IMR-90 (cell line): ENCODE measurements at regions not wholly inside any gene's neighbourhood (a gene's known extent, or its start where the extent isn't known, plus 50 kb on each side); places are given as distances from the start of the nearest gene placed in this dataset.

Experiments used
- ATAC-seq: fragments of 200-7000 bp; cut with Tn5 transposase; 2 replicates; pipeline ENCODE4 v1.9.1; 2020; ENCODE audit warnings: low read depth, mild to moderate bottlenecking, moderate library complexity
- BruUV-seq: library from RNA; stranded (reverse); fragments of 400-500 nt; replicated peaks from 2 replicates; lab custom pipeline; 2021; lab: Mats Ljungman, UMichigan
- CTCF ChIA-PET: fragments of 300-600 bp; formaldehyde crosslinking; extraction: SDS; loops from one replicate; lab custom pipeline; 2021; ENCODE audit warnings: antibody characterized with exemption; lab: Yijun Ruan, JAX
- POLR2A ChIA-PET: fragments of 300-600 bp; sonication (Branson Sonifier 250); formaldehyde crosslinking; loops from one replicate; lab custom pipeline; 2022; ENCODE audit warnings: antibody characterized with exemption; ENCODE audit not compliant: unreplicated experiment; lab: Charles Lee
- DNase-seq: peaks from one replicate; pipeline ENCODE4 v3.0.0; 2013
- H2AFZ ChIP-seq: replicated peaks from 2 replicates; pipeline ENCODE3; 2013; ENCODE audit warnings: low read length, mild to moderate bottlenecking; ENCODE audit not compliant: poor library complexity
- H2AK5ac ChIP-seq: 2 replicates; pipeline ENCODE4 v1.6.1; 2013; ENCODE audit warnings: low read depth, low read length, inconsistent platforms
- H2AK9ac ChIP-seq: replicated peaks from 2 replicates; pipeline ENCODE3; 2013; ENCODE audit warnings: mild to moderate bottlenecking, low read depth, low read length, moderate library complexity; ENCODE audit not compliant: poor library complexity
- H2BK120ac ChIP-seq: 2 replicates; pipeline ENCODE4 v1.6.1; 2013; ENCODE audit warnings: low read depth, low read length, inconsistent platforms
- H2BK15ac ChIP-seq: 3 replicates; pipeline ENCODE4 v1.6.1; 2013; ENCODE audit warnings: low read depth, low read length, inconsistent platforms
- H2BK20ac ChIP-seq: 2 replicates; pipeline ENCODE4 v1.6.1; 2013; ENCODE audit warnings: low read depth, mild to moderate bottlenecking, inconsistent platforms, low read length, moderate library complexity
- H2BK5ac ChIP-seq: 2 replicates; pipeline ENCODE4 v1.6.1; 2013; ENCODE audit warnings: mild to moderate bottlenecking, low read depth, low read length, inconsistent platforms; ENCODE audit not compliant: poor library complexity, severe bottlenecking
- H3K14ac ChIP-seq: replicated peaks from 2 replicates; pipeline ENCODE4 v1.6.1; 2013; ENCODE audit warnings: low read depth, low read length, inconsistent platforms
- H3K18ac ChIP-seq: 2 replicates; pipeline ENCODE4 v1.6.1; 2013; ENCODE audit warnings: low read depth, low read length, control low read depth
- H3K23ac ChIP-seq: 2 replicates; pipeline ENCODE4 v1.6.1; 2013; ENCODE audit warnings: low read depth, low read length, inconsistent platforms
- H3K27ac ChIP-seq: 2 replicates; pipeline ENCODE4 v1.5.1; 2013; ENCODE audit warnings: mild to moderate bottlenecking, control low read depth, low read length; ENCODE audit not compliant: insufficient read depth
- H3K27me3 ChIP-seq: 2 replicates; pipeline ENCODE4 v1.6.1; 2013; ENCODE audit warnings: low read length; ENCODE audit not compliant: control insufficient read depth, insufficient read depth
- H3K36me3 ChIP-seq: 2 replicates; pipeline ENCODE4 v1.6.1; 2013; ENCODE audit warnings: low read length, mixed read lengths; ENCODE audit not compliant: control insufficient read depth, insufficient read depth
- H3K4ac ChIP-seq: 2 replicates; pipeline ENCODE4 v1.6.1; 2013; ENCODE audit warnings: low read depth, low read length, inconsistent platforms
- H3K4me1 ChIP-seq: 2 replicates; pipeline ENCODE4 v1.6.1; 2013; ENCODE audit warnings: low read length, mixed read lengths; ENCODE audit not compliant: control insufficient read depth, insufficient read depth
- H3K4me2 ChIP-seq: 2 replicates; pipeline ENCODE4 v1.6.1; 2013; ENCODE audit warnings: low read depth, mild to moderate bottlenecking, control low read depth, low read length, moderate library complexity
- H3K4me3 ChIP-seq: 2 replicates; pipeline ENCODE4 v1.5.1; 2013; ENCODE audit warnings: low read depth, mild to moderate bottlenecking, control low read depth, low read length, moderate library complexity; ENCODE audit not compliant: insufficient read depth
- H3K56ac ChIP-seq: 2 replicates; pipeline ENCODE4 v1.6.1; 2013; ENCODE audit warnings: low read length, inconsistent platforms; ENCODE audit not compliant: insufficient read depth; ENCODE audit errors: extremely low read depth
- H3K79me1 ChIP-seq, 2 experiments: 2 replicates each; pipeline ENCODE4 v1.6.1; 2013; ENCODE audit warnings: low read length in 2 of 2, inconsistent platforms in 1 of 2, low read depth in 1 of 2
- H3K9ac ChIP-seq: 2 replicates; pipeline ENCODE4 v1.6.1; 2013; ENCODE audit warnings: low read depth, low read length, control low read depth
- H3K9me1 ChIP-seq: 2 replicates; pipeline ENCODE4 v1.6.1; 2013; ENCODE audit warnings: low read length, inconsistent platforms; ENCODE audit not compliant: insufficient read depth
- H3K9me3 ChIP-seq: 2 replicates; pipeline ENCODE4 v1.6.1; 2013; ENCODE audit warnings: low read length; ENCODE audit not compliant: control insufficient read depth, insufficient read depth
- H4K20me1 ChIP-seq: 2 replicates; pipeline ENCODE4 v1.6.1; 2013; ENCODE audit warnings: low read length, inconsistent platforms; ENCODE audit not compliant: insufficient read depth
- H4K5ac ChIP-seq: 2 replicates; pipeline ENCODE4 v1.6.1; 2013; ENCODE audit warnings: mild to moderate bottlenecking, low read depth, low read length, control low read depth
- H4K8ac ChIP-seq, 2 experiments: 2 replicates each; pipeline ENCODE4 v1.6.1; 2013; ENCODE audit warnings: low read depth in 2 of 2, low read length in 2 of 2, control low read depth in 1 of 2, inconsistent platforms in 1 of 2
- H4K91ac ChIP-seq: 2 replicates; pipeline ENCODE4 v1.6.1; 2013; ENCODE audit warnings: low read depth, low read length, inconsistent platforms; ENCODE audit not compliant: insufficient read depth
- CTCF ChIP-seq: conservative IDR thresholded peaks from 2 replicates; pipeline ENCODE4 v1.5.1; 2012; ENCODE audit warnings: mild to moderate bottlenecking, low read depth, low read length, improper control_type of control experiment
- ELK1 ChIP-seq: fragments of 150-350 bp; IDR thresholded peaks from 2 replicates; pipeline ENCODE4 v1.6.1; 2016; ENCODE audit warnings: low read depth, mild to moderate bottlenecking, low read length, moderate library complexity, borderline replicate concordance
- MAFK ChIP-seq: IDR thresholded peaks from 2 replicates; pipeline ENCODE4 v1.6.1; 2012; ENCODE audit warnings: low read depth, low read length, improper control_type of control experiment
- MXI1 ChIP-seq: IDR thresholded peaks from 2 replicates; pipeline ENCODE4 v1.6.1; 2012; ENCODE audit warnings: low read depth, mild to moderate bottlenecking, low read length, moderate library complexity, borderline replicate concordance
- NFE2L2 ChIP-seq: fragments of 150-350 bp; IDR thresholded peaks from 2 replicates; pipeline ENCODE4 v1.6.1; 2016; ENCODE audit warnings: low read depth, mild to moderate bottlenecking, low read length
- POLR2A ChIP-seq: IDR thresholded peaks from 2 replicates; pipeline ENCODE4 v1.6.1; 2012; ENCODE audit warnings: mild to moderate bottlenecking, low read depth, low read length
- SMC3 ChIP-seq: fragments of 150-350 bp; IDR thresholded peaks from 2 replicates; pipeline ENCODE4 v1.6.1; 2016; ENCODE audit warnings: low read depth, mild to moderate bottlenecking, antibody characterized with exemption, low read length, moderate library complexity
- WGBS, 2 experiments: methylation state at CpG; one replicate each; pipeline versions ENCODE4 v1.1.5 to v1.1.7; 2013; ENCODE audit warnings: missing lambda C conversion rate in 2 of 2; ENCODE audit not compliant: insufficient read length in 1 of 2; ENCODE audit errors: extremely low coverage in 2 of 2; 5-methylcytosine and 5-hydroxymethylcytosine counted together
- dilution Hi-C: fragments of 300-500 bp; cut with HindIII; formaldehyde crosslinking; loops from one replicate; pipeline ENCODE4 v1.14.3; 2018; ENCODE audit warnings: low sequenced_read_pairs; ENCODE audit not compliant: unreplicated experiment
- in situ Hi-C: fragments of 300-500 bp; cut with MboI; formaldehyde crosslinking; loops from 3 replicates; pipeline ENCODE4 v1.14.3; 2019; ENCODE audit warnings: low sequenced_read_pairs, inconsistent platforms, mixed read lengths
- intact Hi-C: fragments of 100-400 bp; cut with micrococcal nuclease; formaldehyde crosslinking; loops from 2 replicates; pipeline ENCODE4 v1.10.0; 2022
- TF ChIP-seq, protein P1 (sequence below): fragments of 150-350 bp; IDR thresholded peaks from 2 replicates; pipeline ENCODE4 v1.6.1; 2017; ENCODE audit warnings: mild to moderate bottlenecking, antibody characterized with exemption, low read length, low read depth

DNA sequence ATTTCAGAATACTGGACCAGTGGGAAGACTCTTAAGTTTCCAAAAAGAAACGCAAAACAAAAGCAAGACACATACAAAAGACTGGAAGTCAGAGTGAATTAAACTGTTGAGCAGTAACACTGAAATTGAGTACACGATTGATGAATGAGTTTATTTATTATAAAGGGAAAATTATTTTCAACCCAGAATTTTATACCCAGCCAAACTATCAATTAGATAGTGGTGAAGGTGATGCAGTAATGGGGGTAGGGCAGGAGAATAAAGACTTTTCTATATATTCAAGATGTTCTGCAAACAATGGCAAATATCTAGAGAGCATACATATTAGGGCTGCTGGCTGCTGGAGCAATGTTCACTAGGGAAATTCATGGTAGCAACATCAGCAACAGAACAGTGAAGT, 143.7 kb upstream of the NPVF start:
- Histone ChIP-seq H3K36me3 (no peaks in the 10 kb centered on the region), H3K4me1 (no peaks in the 10 kb centered on the region), H2BK5ac (no peak overlapping the region), H2BK15ac (no peak overlapping the region), H2BK120ac (no peak overlapping the region), H3K9me3 (no peaks in the 10 kb centered on the region), H3K9ac (no peak overlapping the region), H3K18ac (no peak overlapping the region), H2AK5ac (no peak overlapping the region), H2AK9ac (no peak overlapping the region), H4K91ac (no peak overlapping the region), H4K20me1 (no peaks in the 10 kb centered on the region), H3K27me3 (no peaks in the 10 kb centered on the region), H3K23ac (no peak overlapping the region), H3K27ac (no peak overlapping the region), H4K8ac (no peak overlapping the region), H2AFZ (no peak overlapping the region), H2BK20ac (no peak overlapping the region), H3K4me2 (no peak overlapping the region), H3K14ac (no peak overlapping the region), H4K5ac (no peak overlapping the region), H3K4ac (no peak overlapping the region), H3K79me1 (no peaks in the 10 kb centered on the region), H3K9me1 (no peaks in the 10 kb centered on the region), H3K4me3 (no peak overlapping the region), H3K56ac (no peak overlapping the region)
- ChIA-PET POLR2A (no interaction called here), CTCF (no interaction called here)
- no TSS peak for BruUV-seq
- in situ Hi-C loops, result no loop called here
- intact Hi-C loops, result no loop called here
- dilution Hi-C loops, result no loop called here
- DNase-seq (no peak), ATAC-seq (no peak)
- TF ChIP-seq ELK1, result no peak
- no peak for TF ChIP-seq MXI1
- no peak for TF ChIP-seq MAFK
- no peak for TF ChIP-seq NFE2L2
- TF ChIP-seq SMC3, result no peak
- TF ChIP-seq, protein P1, sequence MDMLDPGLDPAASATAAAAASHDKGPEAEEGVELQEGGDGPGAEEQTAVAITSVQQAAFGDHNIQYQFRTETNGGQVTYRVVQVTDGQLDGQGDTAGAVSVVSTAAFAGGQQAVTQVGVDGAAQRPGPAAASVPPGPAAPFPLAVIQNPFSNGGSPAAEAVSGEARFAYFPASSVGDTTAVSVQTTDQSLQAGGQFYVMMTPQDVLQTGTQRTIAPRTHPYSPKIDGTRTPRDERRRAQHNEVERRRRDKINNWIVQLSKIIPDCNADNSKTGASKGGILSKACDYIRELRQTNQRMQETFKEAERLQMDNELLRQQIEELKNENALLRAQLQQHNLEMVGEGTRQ, result no peak
- no peak for TF ChIP-seq CTCF
- TF ChIP-seq POLR2A, result no peak
- WGBS, 2 experiments, result no CpG with 5 or more reads among the region's 2 CpGs
